Prostate gland (tissue), 2 donors: ENCODE measurements at regions not wholly inside any gene's neighbourhood (a gene's known extent, or its start where the extent isn't known, plus 50 kb on each side); places are given as distances from the start of the nearest gene placed in this dataset.

Experiments
- CTCF ChIP-seq, 4 experiments: fragments of 200-600 bp in 2 of 4; fragments of 450-650 bp in 2 of 4; sonication (generic) in 2 of 4; IDR thresholded peaks; 1 replicate in 3 of 4; 2 replicates in 1 of 4; pipeline ENCODE4 v1.5.1; 2016 to 2019; ENCODE audit warnings: antibody characterized with exemption in 4 of 4, mild to moderate bottlenecking in 2 of 4, moderate library complexity in 2 of 4
- POLR2A ChIP-seq: fragments of 450-650 bp; IDR thresholded peaks from one replicate; pipeline ENCODE4 v1.6.1; 2016; ENCODE audit warnings: antibody characterized with exemption, mild to moderate bottlenecking

GRCh38 chr5:74322191-74322590 is 318.3 kb downstream of the ENC1 start:
- no peak for TF ChIP-seq CTCF (IDR thresholded peaks at IDR 0.05)
- TF ChIP-seq POLR2A, result no peak
